SK-N-SH (cell line): ENCODE measurements at regions not wholly inside any gene's neighbourhood (a gene's known extent, or its start where the extent isn't known, plus 50 kb on each side); places are given as distances from the start of the nearest gene placed in this dataset.

ENCODE experiments used
- CTCF ChIA-PET: fragments of 300-600, 350-600 bp; formaldehyde crosslinking; extraction: SDS; loops from one replicate; lab custom pipeline; 2021; lab: Yijun Ruan, JAX
- POLR2A ChIA-PET: fragments of 350-600 bp; sonication (Branson Sonifier 250); formaldehyde crosslinking; extraction: SDS; loops from one replicate; lab custom pipeline; 2020; ENCODE audit warnings: antibody characterized with exemption, inconsistent platforms; lab: Yijun Ruan, JAX
- DNase-seq: peaks from one replicate; pipeline ENCODE4 v3.0.0; 2012
- H2AFZ ChIP-seq: fragments of 200-600 bp; sonication (generic); 2 replicates; pipeline ENCODE4 v1.8.1; 2016; ENCODE audit warnings: antibody characterized with exemption, mild to moderate bottlenecking, low read depth
- H3F3A ChIP-seq: fragments of 200-600 bp; sonication (generic); replicated peaks from 2 replicates; pipeline ENCODE3; 2016; ENCODE audit warnings: antibody characterized with exemption, mild to moderate bottlenecking; ENCODE audit not compliant: insufficient read depth
- H3K27ac ChIP-seq, 2 experiments: fragments of 200-500 bp in 1 of 2; fragments of 200-600 bp in 1 of 2; sonication (Bioruptor generic) in 1 of 2; sonication (generic), shearing (Covaris generic) in 1 of 2; 2 replicates each; pipeline versions ENCODE4 v1.5.1 to v1.6.1; 2014 to 2016; ENCODE audit warnings: low read depth in 2 of 2, inconsistent platforms in 1 of 2, low read length in 1 of 2, mild to moderate bottlenecking in 1 of 2, mixed read lengths in 1 of 2
- H3K27me3 ChIP-seq: fragments of 200-600 bp; sonication (generic), shearing (Covaris generic); 2 replicates; pipeline ENCODE4 v1.6.1; 2016; ENCODE audit warnings: mixed run types; ENCODE audit not compliant: insufficient read depth
- H3K36me3 ChIP-seq, 2 experiments: fragments of 200-500 bp in 1 of 2; fragments of 200-600 bp in 1 of 2; sonication (Bioruptor generic) in 1 of 2; sonication (generic) in 1 of 2; replicated peaks in 1 of 2; 2 replicates each; pipeline versions ENCODE3 to v1.5.1; 2014 to 2016; ENCODE audit warnings: low read length in 1 of 2, mild to moderate bottlenecking in 1 of 2; ENCODE audit not compliant: insufficient read depth in 2 of 2, control insufficient read depth in 1 of 2
- H3K4me1 ChIP-seq, 2 experiments: fragments of 200-500 bp in 1 of 2; fragments of 200-600 bp in 1 of 2; sonication (Bioruptor generic) in 1 of 2; sonication (generic), shearing (Covaris generic) in 1 of 2; 2 replicates each; pipeline versions ENCODE4 v1.5.1 to v1.6.1; 2014 to 2016; ENCODE audit warnings: low read depth in 1 of 2, low read length in 1 of 2, mixed run types in 1 of 2; ENCODE audit not compliant: insufficient read depth in 2 of 2, control insufficient read depth in 1 of 2
- H3K4me2 ChIP-seq: fragments of 200-600 bp; sonication (generic), shearing (Covaris generic); 2 replicates; pipeline ENCODE4 v1.6.1; 2017; ENCODE audit warnings: mixed run types
- H3K4me3 ChIP-seq, 2 experiments: fragments of 200-500 bp in 1 of 2; fragments of 200-600 bp in 1 of 2; sonication (Bioruptor generic) in 1 of 2; sonication (generic), shearing (Covaris generic) in 1 of 2; 2 replicates each; pipeline versions ENCODE4 v1.5.1 to v1.8.1; 2014 to 2016; ENCODE audit warnings: low read depth in 2 of 2, inconsistent platforms in 1 of 2, low read length in 1 of 2, mild to moderate bottlenecking in 1 of 2, mixed read lengths in 1 of 2, moderate library complexity in 1 of 2
- H3K79me2 ChIP-seq: fragments of 200-600 bp; sonication (generic); 2 replicates; pipeline ENCODE4 v1.8.1; 2017; ENCODE audit warnings: mild to moderate bottlenecking; ENCODE audit not compliant: insufficient read depth
- H3K9ac ChIP-seq: fragments of 200-600 bp; sonication (generic); 2 replicates; pipeline ENCODE4 v1.6.1; 2017; ENCODE audit warnings: mixed run types
- H3K9me2 ChIP-seq: fragments of 200-600 bp; sonication (generic); 2 replicates; pipeline ENCODE4 v1.6.1; 2017; ENCODE audit warnings: mixed run types
- H3K9me3 ChIP-seq: fragments of 200-600 bp; sonication (generic); 2 replicates; pipeline ENCODE4 v1.6.1; 2017; ENCODE audit warnings: mixed run types, mild to moderate bottlenecking, moderate library complexity
- H4K20me1 ChIP-seq: fragments of 200-600 bp; sonication (generic); 2 replicates; pipeline ENCODE4 v1.6.1; 2017; ENCODE audit warnings: mild to moderate bottlenecking, mixed run types; ENCODE audit not compliant: insufficient read depth
- EP300 ChIP-seq, 2 experiments: IDR thresholded peaks; 2 replicates each; pipeline versions ENCODE4 v1.4.0 to v1.6.1; 2012; ENCODE audit warnings: borderline replicate concordance in 1 of 2, low read depth in 1 of 2, low read length in 1 of 2
- FOSL2 ChIP-seq: IDR thresholded peaks from 2 replicates; pipeline ENCODE4 v1.4.0; 2012; ENCODE audit warnings: low read depth, mild to moderate bottlenecking, moderate library complexity, borderline replicate concordance
- FOXJ3 ChIP-seq: sonication (generic); formaldehyde crosslinking; IDR thresholded peaks from 2 replicates; pipeline ENCODE4 v1.5.1; 2020; ENCODE audit warnings: mild to moderate bottlenecking, missing genetic modification reagents
- GABPA ChIP-seq: IDR thresholded peaks from 2 replicates; pipeline ENCODE4 v1.4.0; 2012; ENCODE audit warnings: low read depth, mild to moderate bottlenecking
- IRF3 ChIP-seq: fragments of 150-350 bp; IDR thresholded peaks from 2 replicates; pipeline ENCODE4 v1.6.1; 2016; ENCODE audit warnings: mild to moderate bottlenecking, low read depth, low read length
- JUND ChIP-seq: IDR thresholded peaks from 2 replicates; pipeline ENCODE4 v1.4.0; 2012
- MAX ChIP-seq: IDR thresholded peaks from 2 replicates; pipeline ENCODE4 v1.4.0; 2012; ENCODE audit warnings: low read depth
- MEF2A ChIP-seq: IDR thresholded peaks from 2 replicates; pipeline ENCODE4 v1.4.0; 2012; ENCODE audit warnings: low read depth, borderline replicate concordance
- NFIC ChIP-seq: IDR thresholded peaks from 2 replicates; pipeline ENCODE4 v1.4.0; 2012; ENCODE audit warnings: borderline replicate concordance
- NRF1 ChIP-seq: IDR thresholded peaks from 2 replicates; pipeline ENCODE4 v1.6.1; 2012; ENCODE audit warnings: low read depth, mild to moderate bottlenecking, low read length
- POLR2AphosphoS5 ChIP-seq: IDR thresholded peaks from 2 replicates; pipeline ENCODE4 v1.6.1; 2012; ENCODE audit warnings: low read depth, low read length
- RCOR1 ChIP-seq: fragments of 150-350 bp; IDR thresholded peaks from 2 replicates; pipeline ENCODE4 v1.6.1; 2017; ENCODE audit warnings: antibody characterized with exemption, low read length
- REST ChIP-seq: IDR thresholded peaks from 2 replicates; pipeline ENCODE4 v1.6.1; 2012; ENCODE audit warnings: mild to moderate bottlenecking, low read depth, low read length, moderate library complexity
- SIN3A ChIP-seq: IDR thresholded peaks from 2 replicates; pipeline ENCODE4 v1.6.1; 2012; ENCODE audit warnings: low read depth, mild to moderate bottlenecking, low read length, moderate library complexity, borderline replicate concordance
- SMC3 ChIP-seq: IDR thresholded peaks from 2 replicates; pipeline ENCODE4 v1.6.1; 2012; ENCODE audit warnings: low read depth, low read length, improper control_type of control experiment
- TCF12 ChIP-seq: IDR thresholded peaks from 2 replicates; pipeline ENCODE4 v1.4.0; 2012
- USF2 ChIP-seq: fragments of 150-350 bp; IDR thresholded peaks from 2 replicates; pipeline ENCODE4 v1.6.1; 2017; ENCODE audit warnings: antibody characterized with exemption, low read length, low read depth, borderline replicate concordance
- YY1 ChIP-seq: IDR thresholded peaks from 2 replicates; pipeline ENCODE4 v1.4.0; 2012; ENCODE audit warnings: low read depth, mild to moderate bottlenecking
- WGBS: methylation state at CpG from one replicate; pipeline ENCODE4 v1.1.6; 2017; ENCODE audit warnings: low lambda C conversion rate; 5-methylcytosine and 5-hydroxymethylcytosine counted together

- CTCF ChIA-PET: no interaction called here
- no peak for DNase-seq
Observed at GRCh38 chr6:164008902-164009301, 594.4 kb downstream of the QKI start.

More at GRCh38 chr6:164008902-164009301, 594.4 kb downstream of the QKI start:
- Histone ChIP-seq H3K27me3 (no peaks in the 10 kb centered on the region), H3K4me2 (no peak overlapping the region), H3K79me2 (no peaks in the 10 kb centered on the region), H3K9me3 (no peaks in the 10 kb centered on the region), H3K36me3 (no peaks in the 10 kb centered on the region), H3K27ac (no peak overlapping the region), H3F3A (no peaks in the 10 kb centered on the region), H3K4me3 (no peak overlapping the region), H4K20me1 (no peaks in the 10 kb centered on the region), H3K9me2 (no peaks in the 10 kb centered on the region), H3K4me1 (no peaks in the 10 kb centered on the region; a peak in 1 of 4 replicates), H2AFZ (no peak overlapping the region), H3K9ac (no peak overlapping the region)
- no peak for TF ChIP-seq POLR2AphosphoS5
- no peak for TF ChIP-seq NFIC
- no peak for TF ChIP-seq TCF12
- TF ChIP-seq SMC3: no peak
- TF ChIP-seq GABPA: no peak
- no peak for TF ChIP-seq JUND
- TF ChIP-seq MAX: no peak
- no peak for TF ChIP-seq NRF1
- TF ChIP-seq FOXJ3 (CRISPR knock-in tag): no peak
- no peak for TF ChIP-seq USF2
- no peak for TF ChIP-seq YY1
- no peak for TF ChIP-seq RCOR1
- no peak for TF ChIP-seq IRF3
- no peak for TF ChIP-seq EP300 (IDR thresholded peaks at IDR 0.05; ENCODE audit: borderline replicate concordance in 1 of 2, low read depth in 1 of 2, low read length in 1 of 2)
- no peak for TF ChIP-seq FOSL2
- TF ChIP-seq REST: no peak
- TF ChIP-seq MEF2A: no peak
- no peak for TF ChIP-seq SIN3A
- 35% methylated on average over 4 of the region's 4 CpGs for WGBS
- POLR2A ChIA-PET: no interaction called here
